C4-2B (cell line): ENCODE measurements at regions not wholly inside any gene's neighbourhood (a gene's known extent, or its start where the extent isn't known, plus 50 kb on each side); places are given as distances from the start of the nearest gene placed in this dataset.

Source experiments
- CTCF ChIP-seq: fragments of 450-650 bp; conservative IDR thresholded peaks from 2 replicates; pipeline ENCODE4 v1.5.1; 2017; ENCODE audit warnings: mild to moderate bottlenecking
- ZFX ChIP-seq: fragments of 450-650 bp; IDR thresholded peaks from 2 replicates; pipeline ENCODE4 v1.6.1; 2017

DNA sequence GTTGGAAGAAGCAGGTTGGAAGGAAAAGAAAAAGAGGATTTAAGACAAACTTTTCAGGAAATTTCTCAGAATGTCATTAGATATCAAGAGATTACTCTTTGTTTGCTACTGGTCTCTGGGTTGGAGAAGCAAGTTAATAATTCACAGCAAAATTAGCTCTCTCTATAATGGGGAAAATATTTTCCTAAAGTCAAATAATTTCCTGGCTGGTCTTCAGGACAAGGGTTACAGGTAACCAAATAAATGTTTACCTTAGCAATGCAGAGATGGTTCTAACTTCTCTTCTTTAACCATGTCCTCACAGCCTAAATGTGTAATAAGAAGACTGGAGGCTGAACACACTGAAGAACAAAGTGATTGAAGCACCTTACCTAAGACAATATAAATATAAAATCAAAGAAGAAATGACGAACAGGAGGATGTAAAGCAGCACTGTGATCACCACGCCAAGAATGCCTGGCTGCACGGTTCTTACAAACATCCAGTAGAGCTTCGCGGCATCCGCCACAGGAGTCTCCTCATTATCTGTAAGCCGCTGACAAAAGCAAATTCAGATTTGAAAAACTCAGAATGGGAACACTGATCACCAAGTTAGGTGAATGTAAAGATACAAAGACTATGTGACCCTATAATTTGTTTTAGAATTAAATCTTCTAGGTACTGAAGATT, 717.5 kb downstream of the TFAP2A start:
- TF ChIP-seq CTCF (no peak), ZFX (no peak)
